ENCODE measurements at regions not wholly inside any gene's neighbourhood (a gene's known extent, or its start where the extent isn't known, plus 50 kb on each side); places are given as distances from the start of the nearest gene placed in this dataset.
"Not testable (repeated sequence)": the region's sequence is repeated elsewhere in the genome, so short reads cannot be mapped to it uniquely, and the experiment has no call there.

DNA sequence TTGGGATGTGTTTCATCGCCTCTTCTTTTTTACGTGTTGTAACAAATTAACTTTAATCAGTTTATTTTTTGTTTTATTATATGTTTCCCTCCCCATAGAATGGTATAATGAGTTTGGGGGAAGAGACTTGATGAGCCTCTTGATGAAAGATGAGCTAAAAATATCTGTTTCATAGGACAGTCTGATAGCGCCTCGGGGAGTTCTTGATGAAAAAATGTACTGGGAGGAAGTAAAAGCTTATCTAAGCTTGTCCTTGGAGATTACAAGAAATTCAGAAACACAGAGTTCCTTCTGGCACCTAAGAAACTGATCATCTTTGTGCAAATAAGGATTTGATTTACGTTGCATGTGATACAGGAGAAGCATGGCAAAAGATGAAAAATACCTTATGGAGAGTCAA, 350.2 kb upstream of the CDH8 start:
- DNase-seq: no peak

DNA sequence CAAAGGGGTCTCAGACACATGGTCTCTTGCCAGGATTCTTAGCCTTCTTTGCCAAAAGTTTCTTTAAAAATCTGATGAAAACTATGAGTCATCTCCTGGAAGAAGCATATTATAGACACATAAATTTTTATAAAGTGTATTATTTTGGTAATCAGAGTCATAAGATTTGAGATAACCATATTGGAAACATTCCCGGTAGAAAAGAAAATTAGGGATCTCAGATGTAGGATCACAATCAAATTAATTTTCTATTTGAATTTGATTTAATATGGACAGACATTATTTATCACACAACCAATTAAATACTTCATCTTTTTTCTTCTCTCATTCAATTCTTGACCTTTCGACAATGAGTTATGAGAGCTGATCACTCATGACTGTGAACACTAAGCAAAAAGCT, 347.7 kb upstream of the CDH8 start:
- DNase-seq: no peak

DNA sequence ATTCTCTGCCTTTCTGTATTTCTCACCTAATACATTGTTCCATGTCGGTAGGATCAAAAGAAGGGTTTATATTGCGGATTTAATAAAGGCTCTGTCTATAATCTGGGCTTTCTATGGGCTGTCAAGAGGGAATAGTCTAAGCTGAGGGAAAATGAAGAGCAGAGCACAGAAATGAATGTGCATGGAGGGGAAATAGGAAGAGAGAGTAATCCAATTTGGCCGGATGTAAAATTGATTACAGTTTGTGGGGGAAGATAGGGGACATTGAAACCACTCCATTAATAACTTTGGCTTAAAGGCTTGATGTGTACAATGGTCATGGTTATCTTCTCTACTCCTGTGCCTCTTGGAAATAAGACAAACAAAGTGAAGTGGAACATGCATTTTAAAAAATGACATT, 334.2 kb upstream of the CDH8 start:
- no peak for DNase-seq

DNA sequence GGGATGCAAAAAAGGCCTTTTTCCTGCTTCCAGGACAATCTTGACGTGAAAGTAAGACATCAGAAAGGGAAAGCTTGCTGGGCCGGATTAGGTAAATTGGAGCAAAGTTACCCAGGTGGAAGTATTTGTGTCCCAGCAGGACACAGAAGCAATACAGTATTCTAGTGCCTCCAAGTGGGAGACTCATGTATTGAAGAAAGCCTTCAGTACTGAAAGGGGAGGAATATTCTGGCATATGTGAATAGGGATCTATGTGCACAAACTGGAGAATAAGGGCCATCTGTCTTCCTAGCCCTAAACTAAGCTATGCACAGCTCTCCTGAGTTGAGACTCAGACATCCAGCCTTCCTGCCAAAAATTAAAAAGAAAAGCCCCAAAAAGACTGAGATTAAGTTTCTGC, 327.3 kb upstream of the CDH8 start:
- no peak for DNase-seq

DNA sequence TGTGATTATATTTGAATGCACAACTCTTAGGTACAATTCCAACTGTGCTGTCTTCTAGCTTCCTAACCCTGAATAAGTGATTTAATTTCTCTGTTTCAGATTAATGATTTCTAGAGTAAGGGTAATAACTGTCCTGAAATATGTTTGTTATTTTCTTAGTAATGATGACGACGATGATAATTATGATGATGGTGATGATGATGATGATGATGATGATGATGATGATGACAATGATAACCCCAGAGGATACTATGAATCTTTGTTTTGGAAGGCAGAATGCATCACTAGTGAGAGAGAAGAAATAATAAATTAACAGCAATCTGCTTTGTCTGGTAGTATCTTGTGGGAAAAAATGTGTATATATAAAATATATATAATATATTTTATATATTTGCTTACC, 317.1 kb upstream of the CDH8 start:
- DNase-seq: no peak

DNA sequence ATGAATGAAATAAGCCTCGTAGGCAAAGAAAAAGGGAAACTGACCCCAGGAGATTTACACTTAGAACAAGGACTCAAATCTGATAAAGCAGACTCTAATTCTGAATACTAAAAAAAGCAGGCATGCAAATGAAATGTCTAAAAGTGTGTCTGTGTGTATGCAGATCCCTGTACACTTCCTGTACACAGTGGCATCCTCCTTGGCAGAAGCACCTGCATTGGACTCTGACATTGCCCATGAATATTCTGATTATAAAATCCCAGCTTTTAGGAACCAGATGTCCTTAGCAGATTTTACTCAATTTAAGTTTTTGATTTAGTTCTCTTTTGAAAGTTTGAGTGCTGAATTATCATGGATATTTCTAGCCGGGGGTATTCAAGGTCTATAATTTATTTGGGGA, 306.0 kb upstream of the CDH8 start:
- no peak for DNase-seq

DNA sequence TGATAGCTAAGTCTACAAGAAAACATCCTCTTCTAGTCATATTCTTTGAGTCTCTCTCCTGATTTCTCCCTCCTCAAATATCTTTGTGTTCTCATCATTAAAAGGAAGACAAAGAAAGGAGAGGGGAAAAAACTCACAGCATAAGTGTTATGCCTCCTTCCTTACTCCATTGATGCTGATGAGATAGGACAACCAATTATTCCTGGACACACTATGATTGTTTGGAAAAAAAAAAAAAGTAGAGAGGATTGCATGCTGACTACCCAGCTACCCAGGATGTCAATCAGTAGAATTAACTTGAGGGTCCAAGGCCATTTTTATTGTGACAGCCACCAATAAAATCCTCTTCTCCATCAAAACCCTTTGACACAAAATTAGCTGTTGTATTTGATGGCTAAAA, 299.1 kb upstream of the CDH8 start:
- no peak for DNase-seq

DNA sequence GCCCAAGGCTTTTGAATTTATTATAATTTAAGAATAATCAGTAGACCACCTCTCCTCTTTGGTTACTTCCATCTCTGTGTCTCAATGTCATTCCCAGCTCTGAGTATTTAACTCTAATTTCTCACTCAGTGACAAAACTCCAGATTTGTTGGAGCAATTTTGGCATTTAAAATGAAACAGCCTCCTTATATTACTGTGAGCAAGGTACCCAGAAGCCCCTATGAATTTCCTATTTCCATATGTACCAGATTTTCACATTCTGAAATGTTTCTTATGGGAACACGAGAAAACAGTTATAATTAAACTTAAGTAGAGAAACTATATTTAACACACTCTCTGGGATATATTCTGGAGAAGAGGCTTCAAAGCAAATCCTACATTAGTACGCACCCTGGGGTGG, 285.4 kb upstream of the CDH8 start:
- DNase-seq: no peak

DNA sequence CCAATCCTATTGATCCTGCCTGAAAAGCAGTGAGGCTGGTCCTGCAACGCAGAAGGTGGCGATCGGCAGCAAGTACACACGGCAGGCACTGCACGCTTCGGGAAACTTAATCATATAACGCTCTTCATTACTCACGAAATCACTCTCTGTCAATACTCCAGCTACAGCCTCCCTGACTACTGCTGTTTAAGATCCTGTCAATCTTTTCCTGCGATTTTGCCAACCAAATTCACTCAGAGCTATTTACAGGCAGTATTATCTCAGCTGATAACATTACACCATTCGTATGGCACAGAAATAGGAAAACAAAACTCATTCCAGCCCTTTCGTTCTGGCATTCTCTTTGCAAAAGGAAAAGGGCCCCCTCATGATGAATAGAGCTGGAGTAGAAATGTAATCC, 262.4 kb upstream of the CDH8 start:
- DNase-seq: no peak

DNA sequence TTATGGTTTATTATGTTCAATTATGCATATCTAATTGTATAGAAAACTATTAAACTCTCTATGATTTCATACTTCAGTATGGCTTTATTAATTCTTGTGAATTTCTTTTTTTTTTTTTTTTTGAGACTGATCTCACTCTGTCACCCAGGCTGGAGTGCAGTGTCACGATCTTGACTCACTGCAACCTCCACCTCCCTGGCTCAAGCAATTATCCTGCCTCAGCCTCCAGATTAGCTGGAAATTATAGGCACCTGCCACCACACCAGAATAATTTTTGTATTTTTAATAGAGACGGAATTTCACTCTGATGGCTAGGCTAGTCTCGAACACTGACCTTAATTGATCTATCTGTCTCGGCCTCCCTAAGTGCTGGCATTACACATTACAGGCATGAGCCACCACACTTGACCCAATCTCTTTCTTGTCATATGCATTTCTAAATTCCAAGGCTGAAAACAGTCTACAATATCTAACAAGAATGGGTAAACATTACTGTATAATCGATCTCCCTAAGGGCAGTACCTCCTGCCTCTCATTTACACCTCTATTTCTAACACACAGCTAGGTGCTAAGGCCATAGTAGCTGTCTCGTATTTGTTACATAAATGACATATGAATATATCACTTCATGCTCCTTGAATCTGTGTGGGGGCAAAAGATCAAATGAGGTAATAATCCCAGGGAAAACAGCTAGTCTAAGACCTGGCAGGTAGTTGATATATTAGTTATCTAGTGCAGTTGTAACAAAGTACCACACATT, 258.2 kb upstream of the CDH8 start:
- DNase-seq: no peak

DNA sequence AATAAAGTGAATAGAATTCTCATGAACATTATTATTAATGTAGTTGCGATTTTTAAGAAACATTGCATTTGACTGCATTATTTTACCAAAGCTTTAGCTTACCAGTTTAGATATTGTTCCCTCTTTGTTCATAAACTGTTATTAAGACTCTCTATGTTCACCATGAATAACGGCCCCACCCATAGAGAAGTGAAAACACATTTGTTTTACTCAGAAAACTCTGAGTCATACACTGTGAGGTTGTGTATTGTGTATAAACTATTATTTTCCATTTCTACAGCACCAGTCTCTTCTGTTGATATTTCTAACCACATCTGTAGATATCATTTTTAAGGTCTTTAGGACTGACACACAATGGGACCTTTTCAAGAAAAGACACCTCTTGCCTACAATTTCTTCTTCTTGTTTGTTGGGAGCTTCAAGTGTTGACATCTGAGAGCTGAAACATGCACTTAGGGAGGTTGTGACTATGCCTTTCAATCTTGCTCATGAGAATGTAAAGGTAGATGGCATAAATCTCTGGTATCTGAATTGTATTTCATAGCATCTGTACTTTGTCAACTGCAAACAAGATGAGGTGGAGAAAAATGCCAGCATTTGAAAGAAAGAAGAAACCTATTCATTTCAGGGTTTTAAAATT, 252.9 kb upstream of the CDH8 start:
- DNase-seq: no peak

DNA sequence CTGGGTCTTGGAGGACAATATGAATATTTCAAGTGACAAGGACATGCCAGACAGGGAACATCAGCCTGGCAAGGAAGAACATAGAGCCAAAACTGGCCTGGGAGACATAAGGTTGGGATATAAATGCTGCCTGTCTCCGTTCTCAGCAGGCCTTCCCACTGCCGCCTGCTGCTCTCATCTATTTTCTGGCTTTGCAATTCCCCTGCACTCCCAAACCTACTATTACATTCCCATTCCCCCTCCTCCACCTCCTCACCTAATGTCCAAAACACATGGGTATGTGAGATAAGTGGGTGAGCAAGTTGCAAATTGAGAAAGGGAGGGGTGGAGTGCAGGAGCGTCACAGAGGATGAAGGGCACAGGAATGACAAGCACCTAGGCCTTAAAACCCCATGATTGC, 244.3 kb upstream of the CDH8 start:
- DNase-seq: no peak

DNA sequence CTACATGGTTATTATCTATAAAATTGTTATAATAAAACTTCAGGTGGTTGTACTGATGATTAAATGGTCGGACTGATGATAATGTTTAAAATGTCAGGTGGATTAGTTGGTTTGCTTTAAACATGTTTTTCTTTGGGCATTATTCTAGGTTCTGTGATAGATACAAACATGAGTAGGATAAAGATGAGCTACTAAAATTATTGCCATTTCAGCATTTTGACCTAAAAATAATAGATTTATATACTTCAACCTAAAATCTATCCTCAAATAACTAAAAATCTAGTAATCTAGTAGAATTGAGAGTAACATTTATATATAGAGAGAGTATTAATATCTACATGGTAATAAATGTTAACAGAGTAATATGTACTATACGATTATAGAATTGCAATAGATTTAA, 241.7 kb upstream of the CDH8 start:
- DNase-seq: no peak

DNA sequence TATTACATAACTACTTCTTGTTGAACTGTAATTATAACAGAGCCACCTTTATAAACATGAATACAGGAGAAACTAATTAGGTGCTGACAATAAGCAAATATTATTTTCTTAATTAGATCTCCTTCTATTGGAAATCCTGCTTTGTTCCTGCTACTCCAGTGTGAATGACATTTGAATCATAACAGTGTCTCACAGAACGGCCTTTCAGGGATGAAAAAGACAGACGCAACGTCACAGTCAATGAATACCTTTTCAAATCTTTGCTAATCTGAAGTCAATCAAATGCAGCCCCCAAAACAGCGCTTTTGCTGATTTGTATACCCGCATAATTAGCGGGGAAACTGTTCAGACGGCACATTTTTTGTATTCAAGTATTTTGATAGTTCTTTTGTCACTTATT, 240.4 kb upstream of the CDH8 start:
- no peak for DNase-seq

DNA sequence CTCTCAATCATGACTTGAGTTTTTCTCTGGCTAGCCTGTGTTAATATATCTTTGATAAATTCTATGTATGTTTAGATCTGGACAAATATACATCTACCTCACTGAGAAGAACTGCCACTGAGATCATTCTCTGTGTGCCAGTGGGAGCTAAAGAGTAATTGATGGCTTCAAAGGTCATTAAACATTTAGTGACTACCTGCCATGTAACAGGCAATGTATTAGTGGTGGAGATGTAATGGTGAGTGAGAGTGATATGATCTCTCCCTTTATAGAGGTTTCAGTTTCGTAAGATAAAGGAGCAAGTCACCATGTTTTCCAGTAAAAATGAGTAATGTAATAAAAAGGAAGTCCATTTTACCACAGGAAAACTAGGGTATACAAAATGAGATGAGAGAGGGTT, 235.8 kb upstream of the CDH8 start:
- DNase-seq: no peak

DNA sequence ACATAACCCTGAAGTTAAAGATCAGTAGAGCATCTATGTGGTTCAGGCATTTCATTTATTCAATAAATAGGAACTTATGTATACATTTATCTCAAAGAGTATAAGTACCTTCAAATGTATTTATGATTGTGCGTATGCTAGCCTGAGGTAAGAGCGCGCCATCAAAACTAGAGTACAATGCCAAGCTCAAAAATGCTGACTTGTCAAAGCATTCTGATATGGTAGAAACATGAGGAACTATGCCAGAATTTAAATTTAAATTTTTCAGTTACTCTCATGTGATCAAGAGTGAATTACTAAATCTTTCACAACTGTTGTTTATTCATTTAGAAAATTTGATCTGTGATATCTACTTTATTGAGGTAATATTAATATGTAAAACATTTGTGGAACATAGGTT, 225.5 kb upstream of the CDH8 start:
- no peak for DNase-seq

DNA sequence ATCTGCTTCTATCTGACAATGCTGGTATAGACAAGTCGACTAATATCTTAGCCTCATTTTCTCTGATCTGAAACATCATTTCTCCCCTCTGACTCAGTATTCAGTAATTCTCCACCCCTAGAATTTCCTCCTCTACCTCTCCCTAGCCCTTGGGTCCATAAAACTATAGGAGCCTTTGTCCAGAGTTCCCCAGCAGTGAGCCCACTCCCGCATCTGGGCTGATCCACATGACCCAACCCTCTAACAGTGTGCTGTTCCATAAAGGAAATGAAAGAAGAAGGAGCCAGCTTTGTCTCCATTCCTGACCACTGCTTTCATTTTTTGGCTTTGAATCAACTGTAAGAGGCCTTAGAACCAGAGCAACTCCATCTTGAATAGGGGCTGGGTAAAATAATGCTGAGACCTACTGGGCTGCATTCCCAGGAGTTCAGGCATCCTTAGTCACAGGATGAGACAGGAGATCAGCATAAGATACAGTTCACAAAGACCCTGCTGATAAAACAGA, 222.7 kb upstream of the CDH8 start:
- DNase-seq: not testable (repeated sequence)

DNA sequence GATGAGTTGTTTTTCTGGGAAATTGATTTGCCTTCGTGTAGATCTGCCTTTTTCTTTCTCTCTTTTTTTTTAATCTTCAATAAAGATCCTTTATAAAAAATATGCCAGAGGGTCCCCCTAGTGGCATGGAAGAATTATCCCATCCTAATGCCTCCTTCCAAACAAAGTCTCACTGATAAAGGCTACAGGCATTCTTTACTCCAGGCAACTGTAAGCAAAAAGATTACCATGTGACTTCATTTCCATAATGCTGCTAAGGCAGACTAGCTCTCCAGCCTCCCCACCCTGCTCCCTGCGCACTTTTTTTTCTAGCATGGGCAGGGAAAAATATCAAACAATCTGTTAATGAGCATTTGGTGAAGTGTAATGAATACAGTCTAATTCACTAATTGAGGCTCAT, 220.2 kb upstream of the CDH8 start:
- no peak for DNase-seq

DNA sequence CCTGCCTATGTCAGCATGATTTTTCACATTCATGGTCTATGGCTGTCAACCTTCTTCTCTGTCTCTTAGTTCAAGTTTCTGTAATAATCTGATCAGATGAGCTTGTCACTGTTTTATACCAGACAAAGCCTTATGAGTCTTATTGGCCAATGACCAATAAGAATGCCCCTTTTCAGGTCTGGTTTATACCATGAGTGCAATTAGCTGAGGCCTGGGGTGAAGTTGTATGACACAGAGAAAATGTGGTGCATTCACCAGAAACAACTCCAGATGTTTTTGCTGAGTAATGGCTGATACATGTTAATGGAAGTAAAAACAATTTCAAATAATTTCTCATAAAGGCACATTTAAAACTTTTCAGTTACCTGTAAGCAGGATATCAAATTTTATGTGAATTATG, 218.6 kb upstream of the CDH8 start:
- no peak for DNase-seq

DNA sequence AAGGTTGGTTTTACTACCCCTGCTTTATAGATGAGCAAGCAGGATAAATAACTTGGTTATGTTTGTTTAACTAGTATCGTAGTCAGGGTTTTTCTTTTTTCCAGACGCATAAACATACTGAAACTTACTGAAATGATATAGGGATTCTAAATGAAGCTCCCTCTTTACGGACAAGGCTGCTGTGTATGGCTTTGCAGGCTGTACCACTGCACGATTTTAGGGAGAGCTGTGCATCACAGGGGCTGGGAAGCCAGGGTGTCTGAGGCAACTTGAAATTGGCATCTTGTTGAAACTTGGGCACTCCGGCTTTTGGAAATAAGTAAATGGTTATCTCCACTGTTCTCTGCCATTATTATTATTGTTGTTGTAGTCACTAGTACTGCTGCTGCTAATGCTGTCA, 218.1 kb upstream of the CDH8 start:
- no peak for DNase-seq

DNA sequence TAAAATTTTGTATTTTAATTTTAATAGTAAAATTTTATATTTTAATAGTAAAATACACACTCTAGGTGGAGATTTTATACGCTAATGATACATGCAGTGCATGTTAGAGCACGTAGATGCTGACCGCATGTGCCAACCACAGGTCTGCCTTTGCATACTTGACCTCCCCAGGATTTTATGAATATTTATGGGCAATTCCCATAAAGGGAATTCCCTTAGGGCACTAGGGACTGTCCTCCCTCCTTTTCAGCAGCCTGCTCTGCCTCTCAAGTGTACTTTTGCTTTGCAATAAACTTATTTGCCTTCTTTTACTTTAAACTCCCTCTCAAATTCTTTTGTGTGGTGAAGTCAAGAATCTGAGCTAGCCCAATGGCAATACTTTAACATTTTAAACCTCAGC, 217.7 kb upstream of the CDH8 start:
- no peak for DNase-seq

DNA sequence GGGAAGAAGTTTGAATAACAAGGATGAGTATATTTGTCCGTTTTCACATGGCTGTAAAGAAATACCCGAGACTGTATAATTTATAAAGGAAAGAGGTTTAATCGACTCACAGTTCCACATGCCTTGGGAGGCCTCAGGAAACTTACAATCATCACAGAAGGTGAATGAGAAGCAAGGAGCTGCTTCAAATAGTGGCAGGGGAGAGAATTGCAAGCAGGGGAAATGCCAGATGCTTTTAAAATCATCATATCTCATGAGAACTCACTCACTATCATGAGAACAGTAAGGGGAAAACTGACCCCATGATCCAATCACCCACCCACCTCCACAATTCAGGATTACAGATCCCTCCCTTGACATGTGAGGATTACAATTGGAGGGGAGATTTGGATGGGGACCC, 212.8 kb upstream of the CDH8 start:
- no peak for DNase-seq

DNA sequence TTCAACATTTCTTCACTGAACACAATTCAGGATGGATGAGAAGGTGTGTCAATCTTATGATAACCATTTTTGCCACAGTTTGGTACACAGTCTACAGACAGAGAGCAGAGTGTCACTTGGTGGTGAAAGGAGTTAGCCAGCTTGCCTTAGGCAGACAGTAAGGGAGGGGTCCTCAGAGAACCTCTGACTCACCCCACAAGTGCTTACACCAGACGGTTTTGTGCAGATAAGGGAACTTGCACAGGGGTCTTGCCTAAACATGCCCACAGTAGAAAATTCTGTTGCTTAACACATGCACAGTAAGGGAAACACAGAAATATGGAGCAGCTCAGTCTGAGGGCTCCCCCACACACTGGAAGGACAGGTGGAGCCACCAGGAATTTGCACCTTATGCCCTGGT, 204.5 kb upstream of the CDH8 start:
- DNase-seq: no peak

DNA sequence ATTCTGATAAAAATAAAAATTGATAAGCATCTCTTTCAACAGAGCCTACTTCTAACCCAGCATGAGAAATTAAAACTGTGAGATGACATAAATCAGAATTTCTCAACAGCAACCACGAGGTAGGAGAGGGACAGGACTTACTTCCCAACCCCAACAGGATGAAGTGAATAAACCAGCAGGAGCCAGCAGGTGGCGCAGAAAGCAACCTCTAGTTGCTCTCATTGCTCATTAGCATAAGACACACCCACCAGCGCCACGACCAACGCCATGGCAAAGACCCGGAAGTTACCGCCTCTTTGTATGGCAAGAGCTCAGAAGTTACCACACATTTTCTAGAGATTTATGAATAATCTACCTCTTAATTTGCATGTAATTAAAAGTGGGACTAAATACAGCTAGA, 189.4 kb upstream of the CDH8 start:
- DNase-seq: no peak

DNA sequence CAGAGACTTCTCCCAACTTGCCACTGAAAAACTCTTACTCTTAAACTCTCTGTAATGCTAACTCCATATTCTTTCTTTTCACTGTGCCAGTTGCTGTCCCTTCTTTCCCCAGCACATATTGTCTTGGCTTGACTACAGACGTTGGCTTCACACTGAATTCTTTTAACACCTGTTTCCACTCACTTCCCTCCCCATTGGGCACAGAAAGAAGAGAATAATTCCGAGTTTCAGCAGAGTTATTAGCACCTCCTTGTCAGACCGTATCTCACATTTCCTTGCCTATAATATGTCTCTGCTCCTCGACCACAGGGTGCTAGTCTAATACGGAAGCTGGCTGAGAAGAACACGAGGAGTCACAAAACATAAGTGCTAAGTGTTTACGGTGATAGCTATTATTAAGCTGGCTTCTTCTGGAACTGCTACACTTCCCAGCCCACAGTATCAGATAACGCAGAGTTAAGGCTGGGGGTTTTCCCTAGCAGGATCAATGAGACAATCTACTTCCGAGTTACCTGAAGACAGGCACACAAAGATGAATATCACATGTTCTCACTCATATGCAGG, 188.5 kb upstream of the CDH8 start:
- no peak for DNase-seq

All from GF-D8 (cell line).